Thyroid gland (tissue), 4 donors: ENCODE measurements at regions not wholly inside any gene's neighbourhood (a gene's known extent, or its start where the extent isn't known, plus 50 kb on each side); places are given as distances from the start of the nearest gene placed in this dataset.

Experiments
- DNase-seq, 2 donors: peaks; one replicate each; pipeline ENCODE4 v3.0.0-alpha.2; 2019
- H3K27ac ChIP-seq, 3 donors: fragments of 200-600 bp; sonication (generic); 1 replicate in 2 of 3; 2 replicates in 1 of 3; pipeline ENCODE4 v1.5.1; 2016 to 2019; ENCODE audit warnings: mild to moderate bottlenecking in 1 of 3, moderate library complexity in 1 of 3
- H3K27me3 ChIP-seq: fragments of 200-600 bp; sonication (generic); one replicate; pipeline ENCODE4 v1.5.1; 2019
- H3K36me3 ChIP-seq, 2 donors: fragments of 200-600 bp; sonication (generic); one replicate each; pipeline ENCODE4 v1.5.1; 2016 to 2019
- H3K4me1 ChIP-seq, 2 donors: fragments of 200-600 bp; sonication (generic); one replicate each; pipeline ENCODE4 v1.5.1; 2017 to 2019
- H3K4me3 ChIP-seq, 3 donors: fragments of 200-600 bp; sonication (generic); replicated peaks in 1 of 3; 1 replicate in 2 of 3; 2 replicates in 1 of 3; pipeline ENCODE4 v1.5.1; 2016; ENCODE audit warnings: mild to moderate bottlenecking in 1 of 3
- H3K9me3 ChIP-seq: fragments of 200-600 bp; sonication (generic); one replicate; pipeline ENCODE4 v1.5.1; 2017
- POLR2A ChIP-seq, 2 donors: fragments of 450-650 bp; IDR thresholded peaks; one replicate each; pipeline ENCODE4 v1.6.1; 2017; ENCODE audit warnings: antibody characterized with exemption in 2 of 2, mild to moderate bottlenecking in 2 of 2, moderate library complexity in 1 of 2
- WGBS, 2 donors: methylation state at CpG; one replicate each; pipeline ENCODE4 v1.1.5; 2017; 5-methylcytosine and 5-hydroxymethylcytosine counted together
- intact Hi-C: fragments of 100-400 bp; cut with DNase I; formaldehyde crosslinking; loops from one replicate; pipeline ENCODE4 v1.15.1; 2023
- TF ChIP-seq, protein P1 (sequence below), 6 experiments: fragments of 200-600 bp in 3 of 6; fragments of 450-650 bp in 3 of 6; sonication (generic) in 3 of 6; IDR thresholded peaks; one replicate each; pipeline ENCODE4 v1.5.1; 2016 to 2019; ENCODE audit warnings: antibody characterized with exemption in 6 of 6, mild to moderate bottlenecking in 2 of 6, inconsistent platforms in 1 of 6, moderate library complexity in 1 of 6

DNA sequence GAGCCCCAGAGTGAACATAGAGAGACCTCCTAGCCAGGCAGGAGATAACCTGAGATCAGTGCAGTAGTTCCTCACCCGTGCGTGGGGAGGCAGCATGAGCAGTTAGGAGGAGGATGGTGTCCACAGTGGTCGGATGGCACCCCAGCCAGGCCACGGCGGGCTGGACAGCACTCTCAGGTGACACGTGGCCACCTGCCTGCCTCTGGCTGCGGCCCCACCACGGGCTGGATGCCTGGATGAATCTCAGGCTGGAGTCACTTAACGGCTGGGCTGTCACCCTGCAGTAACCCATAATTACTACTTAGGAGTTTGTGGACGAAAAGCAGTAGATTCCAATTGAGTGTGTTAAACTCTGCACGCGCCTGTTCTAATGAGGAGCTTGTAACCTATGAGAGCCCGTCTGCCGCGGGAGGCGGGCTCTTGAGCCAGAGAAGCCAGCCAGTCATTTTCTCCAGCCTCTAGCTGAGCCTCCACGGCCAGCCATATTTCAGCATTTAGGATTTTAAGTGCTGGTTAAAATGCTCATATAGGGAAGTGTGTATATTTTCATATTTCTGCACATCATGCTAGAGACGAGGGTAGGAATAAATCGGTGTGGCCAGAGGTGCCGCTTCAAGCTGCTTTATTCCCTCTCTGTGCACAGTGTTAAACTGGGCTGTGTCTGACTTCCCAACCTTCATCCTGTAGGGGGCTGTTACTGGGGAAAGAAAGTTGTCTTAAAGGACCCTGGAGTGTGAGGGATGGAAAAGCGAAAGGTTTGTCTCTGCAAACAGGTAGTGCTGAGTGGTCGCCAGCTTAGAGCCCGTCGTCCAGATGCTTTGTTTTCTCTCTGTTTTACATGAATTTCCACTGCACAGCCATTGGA lies 144.0 kb downstream of the GLI2 start:
- no peak overlapping the region for H3K27ac ChIP-seq
- H3K4me3 ChIP-seq, result no peak overlapping the region
- H3K4me1 ChIP-seq, result no peaks in the 10 kb centered on the region
- no peak for TF ChIP-seq POLR2A (IDR thresholded peaks at IDR 0.05)
- TF ChIP-seq, protein P1, sequence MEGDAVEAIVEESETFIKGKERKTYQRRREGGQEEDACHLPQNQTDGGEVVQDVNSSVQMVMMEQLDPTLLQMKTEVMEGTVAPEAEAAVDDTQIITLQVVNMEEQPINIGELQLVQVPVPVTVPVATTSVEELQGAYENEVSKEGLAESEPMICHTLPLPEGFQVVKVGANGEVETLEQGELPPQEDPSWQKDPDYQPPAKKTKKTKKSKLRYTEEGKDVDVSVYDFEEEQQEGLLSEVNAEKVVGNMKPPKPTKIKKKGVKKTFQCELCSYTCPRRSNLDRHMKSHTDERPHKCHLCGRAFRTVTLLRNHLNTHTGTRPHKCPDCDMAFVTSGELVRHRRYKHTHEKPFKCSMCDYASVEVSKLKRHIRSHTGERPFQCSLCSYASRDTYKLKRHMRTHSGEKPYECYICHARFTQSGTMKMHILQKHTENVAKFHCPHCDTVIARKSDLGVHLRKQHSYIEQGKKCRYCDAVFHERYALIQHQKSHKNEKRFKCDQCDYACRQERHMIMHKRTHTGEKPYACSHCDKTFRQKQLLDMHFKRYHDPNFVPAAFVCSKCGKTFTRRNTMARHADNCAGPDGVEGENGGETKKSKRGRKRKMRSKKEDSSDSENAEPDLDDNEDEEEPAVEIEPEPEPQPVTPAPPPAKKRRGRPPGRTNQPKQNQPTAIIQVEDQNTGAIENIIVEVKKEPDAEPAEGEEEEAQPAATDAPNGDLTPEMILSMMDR (IDR thresholded peaks at IDR 0.05), result no peak
- no peak for DNase-seq
- intact Hi-C loops, result no loop called here
- WGBS, 2 donors, result 51 to 58% methylated on average over 21 to 22 of the region's 24 CpGs
- no peaks in the 10 kb centered on the region for H3K9me3 ChIP-seq
- no peaks in the 10 kb centered on the region for H3K36me3 ChIP-seq
- no peaks in the 10 kb centered on the region for H3K27me3 ChIP-seq

DNA sequence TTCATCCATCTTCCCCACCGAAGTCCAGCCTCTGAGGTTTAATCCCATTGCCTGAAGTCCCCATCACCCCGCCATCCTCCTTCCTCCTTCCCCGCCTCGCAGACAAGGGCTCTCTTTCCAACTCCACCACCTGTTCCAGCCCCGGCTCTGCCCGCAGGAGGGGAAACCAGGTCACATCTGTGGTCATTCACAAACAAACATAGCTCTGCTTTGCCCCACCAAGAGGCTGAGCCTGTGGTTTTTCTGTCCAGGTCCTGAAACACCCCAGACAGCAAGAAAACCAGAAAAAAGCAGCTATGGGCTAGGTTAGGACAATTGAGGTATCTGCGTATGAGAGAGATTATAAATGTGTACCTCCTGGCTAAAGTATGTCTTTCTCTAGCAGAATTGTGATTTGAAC lies 144.7 kb downstream of the GLI2 start:
- no peaks in the 10 kb centered on the region for H3K27me3 ChIP-seq
- no peak for DNase-seq
- TF ChIP-seq, protein P1 (IDR thresholded peaks at IDR 0.05), result no peak
- TF ChIP-seq POLR2A (IDR thresholded peaks at IDR 0.05), result no peak

DNA sequence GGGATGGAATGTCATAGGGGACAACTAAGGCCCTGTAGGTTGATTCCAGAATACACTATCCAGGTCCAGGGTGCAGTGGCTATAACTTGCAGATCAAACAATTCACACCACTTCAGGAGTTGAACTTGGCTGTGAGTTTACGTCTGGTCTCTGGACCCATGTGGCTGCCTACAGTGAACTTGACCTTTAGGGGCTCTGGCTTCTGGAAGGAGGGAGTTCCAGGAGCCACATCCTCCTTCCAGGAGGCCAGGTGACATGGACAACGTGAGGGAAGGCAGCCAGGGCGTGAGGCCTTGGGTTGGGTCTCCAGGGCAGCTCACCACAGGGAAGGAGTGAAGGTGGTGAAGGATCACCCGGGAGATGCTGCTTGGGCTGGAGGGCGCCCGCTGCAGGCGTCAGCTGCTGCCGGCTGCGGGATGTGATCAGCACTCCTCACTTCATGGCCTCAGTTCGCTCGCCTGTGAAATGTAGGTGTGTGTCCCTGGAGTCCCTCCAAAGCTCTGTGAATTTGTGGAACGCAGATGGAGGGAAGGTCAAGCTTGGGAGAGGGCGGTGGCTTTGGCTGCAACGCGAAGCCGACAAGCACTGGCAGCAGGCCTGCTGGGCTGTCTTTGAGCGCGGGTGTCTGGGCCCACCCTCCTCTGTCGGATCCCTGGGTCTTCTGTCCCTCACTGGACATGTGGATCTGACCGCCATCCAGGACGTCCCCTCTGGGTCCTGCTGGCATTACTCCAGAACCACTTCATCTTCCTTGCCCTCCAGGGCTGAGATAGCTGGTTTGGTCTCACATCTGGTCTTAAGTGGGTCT lies 146.5 kb downstream of the GLI2 start:
- H3K36me3 ChIP-seq, result no peaks in the 10 kb centered on the region
- H3K27ac ChIP-seq, result no peak overlapping the region
- intact Hi-C loops, result no loop called here
- DNase-seq, result peak; percentile 15 to 36
- no peak for TF ChIP-seq POLR2A (IDR thresholded peaks at IDR 0.05)
- TF ChIP-seq, protein P1 (IDR thresholded peaks at IDR 0.05), result no peak
- H3K4me3 ChIP-seq, result no peak overlapping the region
- H3K9me3 ChIP-seq, result no peaks in the 10 kb centered on the region
- H3K27me3 ChIP-seq, result no peaks in the 10 kb centered on the region
- WGBS, 2 donors, result 50 to 62% methylated on average over 19 to 21 of the region's 21 CpGs
- H3K4me1 ChIP-seq, result no peaks in the 10 kb centered on the region

More for the DNA sequence above, 144.7 kb downstream of the GLI2 start:
- no peak overlapping the region for H3K4me3 ChIP-seq
- H3K36me3 ChIP-seq, result no peaks in the 10 kb centered on the region
- intact Hi-C loops, result no loop called here
- H3K9me3 ChIP-seq, result no peaks in the 10 kb centered on the region
- H3K27ac ChIP-seq, result no peak overlapping the region
- H3K4me1 ChIP-seq, result no peaks in the 10 kb centered on the region
- WGBS, 2 donors, result 62% methylated on average over 7 of the region's 7 CpGs

GRCh38 chr2:120883607-120884440 lies 148.2 kb downstream of the GLI2 start:
- 87 to 93% methylated on average over 14 to 15 of the region's 15 CpGs for WGBS, 2 donors

More at GRCh38 chr2:120883607-120884440, 148.2 kb downstream of the GLI2 start:
- intact Hi-C loops, result no loop called here
- no peak for DNase-seq
- TF ChIP-seq POLR2A (IDR thresholded peaks at IDR 0.05), result no peak
- TF ChIP-seq, protein P1 (IDR thresholded peaks at IDR 0.05), result no peak
- no peaks in the 10 kb centered on the region for H3K9me3 ChIP-seq
- no peaks in the 10 kb centered on the region for H3K4me1 ChIP-seq
- no peak overlapping the region for H3K27ac ChIP-seq
- H3K4me3 ChIP-seq, result no peak overlapping the region
- H3K36me3 ChIP-seq, result no peaks in the 10 kb centered on the region
- H3K27me3 ChIP-seq, result no peaks in the 10 kb centered on the region
